ENCODE measurements at regions not wholly inside any gene's neighbourhood (a gene's known extent, or its start where the extent isn't known, plus 50 kb on each side); places are given as distances from the start of the nearest gene placed in this dataset.
"Not testable (repeated sequence)": the region's sequence is repeated elsewhere in the genome, so short reads cannot be mapped to it uniquely, and the experiment has no call there.

- Histone ChIP-seq H3K36me3 (ENCODE audit: control insufficient read depth, insufficient read depth, low read length) (no peaks in the 10 kb centered on the region), H3K27ac (ENCODE audit: low read depth, low read length) (no peak overlapping the region), H3K4me3 (ENCODE audit: low read depth, low read length) (no peak overlapping the region), H3K4me1 (ENCODE audit: control insufficient read depth, insufficient read depth, low read length) (no peaks in the 10 kb centered on the region), H3K27me3 (ENCODE audit: control insufficient read depth, insufficient read depth, low read length) (no peaks in the 10 kb centered on the region), H3K9me3 (ENCODE audit: control insufficient read depth, insufficient read depth, low read depth, low read length) (peaks cover 51% of the 10 kb centered on the region), H3K9ac (ENCODE audit: low read length) (no peak overlapping the region)
Observed at GRCh38 chr19:56894626-56895025, 54.1 kb upstream of the PEG3 start.

- H3K4me1 ChIP-seq (ENCODE audit: control insufficient read depth, insufficient read depth, low read length) = no peaks in the 10 kb centered on the region
- H3K27me3 ChIP-seq (ENCODE audit: control insufficient read depth, insufficient read depth, low read length) = no peaks in the 10 kb centered on the region
- no peak overlapping the region for H3K9ac ChIP-seq (ENCODE audit: low read length)
- no peak overlapping the region for H3K4me3 ChIP-seq (ENCODE audit: low read depth, low read length)
- no peaks in the 10 kb centered on the region for H3K36me3 ChIP-seq (ENCODE audit: control insufficient read depth, insufficient read depth, low read length)
- H3K27ac ChIP-seq (ENCODE audit: low read depth, low read length) = no peak overlapping the region
- peaks cover 59% of the 10 kb centered on the region for H3K9me3 ChIP-seq (ENCODE audit: control insufficient read depth, insufficient read depth, low read depth, low read length)
Observed at GRCh38 chr19:56896095-56896494, 55.6 kb upstream of the PEG3 start.

- H3K4me1 ChIP-seq (ENCODE audit: control insufficient read depth, insufficient read depth, low read length) = no peaks in the 10 kb centered on the region
- H3K9me3 ChIP-seq (ENCODE audit: control insufficient read depth, insufficient read depth, low read depth, low read length) = peaks cover 54% of the 10 kb centered on the region
Observed at GRCh38 chr19:56899943-56900342, 59.4 kb upstream of the PEG3 start.

GRCh38 chr19:56900573-56901097, 60.1 kb upstream of the PEG3 start:
- no peak overlapping the region for H3K27ac ChIP-seq (ENCODE audit: low read depth, low read length)

More at GRCh38 chr19:56899943-56900342, 59.4 kb upstream of the PEG3 start:
- Histone ChIP-seq H3K36me3 (ENCODE audit: control insufficient read depth, insufficient read depth, low read length) (no peaks in the 10 kb centered on the region), H3K9ac (ENCODE audit: low read length) (no peak overlapping the region), H3K27me3 (ENCODE audit: control insufficient read depth, insufficient read depth, low read length) (no peaks in the 10 kb centered on the region), H3K4me3 (ENCODE audit: low read depth, low read length) (no peak overlapping the region), H3K27ac (ENCODE audit: low read depth, low read length) (no peak overlapping the region)

GRCh38 chr19:56905631-56906150, 65.2 kb upstream of the PEG3 start:
- H3K9me3 ChIP-seq (ENCODE audit: control insufficient read depth, insufficient read depth, low read depth, low read length) = peaks cover 44% of the 10 kb centered on the region
- H3K4me1 ChIP-seq (ENCODE audit: control insufficient read depth, insufficient read depth, low read length) = no peaks in the 10 kb centered on the region
- no peak overlapping the region for H3K4me3 ChIP-seq (ENCODE audit: low read depth, low read length)
- no peaks in the 10 kb centered on the region for H3K27me3 ChIP-seq (ENCODE audit: control insufficient read depth, insufficient read depth, low read length)
- H3K9ac ChIP-seq (ENCODE audit: low read length) = no peak overlapping the region
- H3K36me3 ChIP-seq (ENCODE audit: control insufficient read depth, insufficient read depth, low read length) = no peaks in the 10 kb centered on the region
- no peak overlapping the region for H3K27ac ChIP-seq (ENCODE audit: low read depth, low read length)

More at GRCh38 chr19:56900573-56901097, 60.1 kb upstream of the PEG3 start:
- no peak overlapping the region for H3K4me3 ChIP-seq (ENCODE audit: low read depth, low read length)
- H3K27me3 ChIP-seq (ENCODE audit: control insufficient read depth, insufficient read depth, low read length) = no peaks in the 10 kb centered on the region
- no peaks in the 10 kb centered on the region for H3K36me3 ChIP-seq (ENCODE audit: control insufficient read depth, insufficient read depth, low read length)
- H3K9ac ChIP-seq (ENCODE audit: low read length) = no peak overlapping the region
- H3K4me1 ChIP-seq (ENCODE audit: control insufficient read depth, insufficient read depth, low read length) = no peaks in the 10 kb centered on the region
- H3K9me3 ChIP-seq (ENCODE audit: control insufficient read depth, insufficient read depth, low read depth, low read length) = peaks cover 54% of the 10 kb centered on the region

GRCh38 chr19:56912401-56913112, 72.0 kb upstream of the PEG3 start:
- Histone ChIP-seq H3K9ac (ENCODE audit: low read length) (no peak overlapping the region), H3K36me3 (ENCODE audit: control insufficient read depth, insufficient read depth, low read length) (no peaks in the 10 kb centered on the region), H3K4me3 (ENCODE audit: low read depth, low read length) (no peak overlapping the region), H3K27ac (ENCODE audit: low read depth, low read length) (no peak overlapping the region), H3K4me1 (ENCODE audit: control insufficient read depth, insufficient read depth, low read length) (no peaks in the 10 kb centered on the region), H3K27me3 (ENCODE audit: control insufficient read depth, insufficient read depth, low read length) (no peaks in the 10 kb centered on the region), H3K9me3 (ENCODE audit: control insufficient read depth, insufficient read depth, low read depth, low read length) (peaks cover 34% of the 10 kb centered on the region; the same call in 1 of the 2 replicates)

GRCh38 chr19:56913113-56913455, 72.6 kb upstream of the PEG3 start:
- H3K36me3 ChIP-seq (ENCODE audit: control insufficient read depth, insufficient read depth, low read length); H3K4me3 ChIP-seq (ENCODE audit: low read depth, low read length); H3K27ac ChIP-seq (ENCODE audit: low read depth, low read length); H3K9ac ChIP-seq (ENCODE audit: low read length); H3K27me3 ChIP-seq (ENCODE audit: control insufficient read depth, insufficient read depth, low read length); H3K4me1 ChIP-seq (ENCODE audit: control insufficient read depth, insufficient read depth, low read length): not testable (repeated sequence)
- H3K9me3 ChIP-seq (ENCODE audit: control insufficient read depth, insufficient read depth, low read depth, low read length) = peaks cover 34% of the 10 kb centered on the region; the same call in 1 of the 2 replicates

GRCh38 chr19:56916528-56916927, 76.0 kb upstream of the PEG3 start:
- H3K9ac ChIP-seq (ENCODE audit: low read length) = no peak overlapping the region
- no peaks in the 10 kb centered on the region for H3K36me3 ChIP-seq (ENCODE audit: control insufficient read depth, insufficient read depth, low read length)
- H3K9me3 ChIP-seq (ENCODE audit: control insufficient read depth, insufficient read depth, low read depth, low read length) = peaks cover 33% of the 10 kb centered on the region; the same call in 1 of the 2 replicates
- no peaks in the 10 kb centered on the region for H3K27me3 ChIP-seq (ENCODE audit: control insufficient read depth, insufficient read depth, low read length)
- no peak overlapping the region for H3K27ac ChIP-seq (ENCODE audit: low read depth, low read length)
- H3K4me3 ChIP-seq (ENCODE audit: low read depth, low read length) = no peak overlapping the region
- no peaks in the 10 kb centered on the region for H3K4me1 ChIP-seq (ENCODE audit: control insufficient read depth, insufficient read depth, low read length)

GRCh38 chr19:56917529-56917928, 77.0 kb upstream of the PEG3 start:
- H3K36me3 ChIP-seq (ENCODE audit: control insufficient read depth, insufficient read depth, low read length) = no peaks in the 10 kb centered on the region
- no peaks in the 10 kb centered on the region for H3K27me3 ChIP-seq (ENCODE audit: control insufficient read depth, insufficient read depth, low read length)
- H3K9ac ChIP-seq (ENCODE audit: low read length) = no peak overlapping the region
- peaks cover 32% of the 10 kb centered on the region; the same call in 1 of the 2 replicates for H3K9me3 ChIP-seq (ENCODE audit: control insufficient read depth, insufficient read depth, low read depth, low read length)
- H3K4me3 ChIP-seq (ENCODE audit: low read depth, low read length) = no peak overlapping the region
- H3K4me1 ChIP-seq (ENCODE audit: control insufficient read depth, insufficient read depth, low read length) = no peaks in the 10 kb centered on the region
- H3K27ac ChIP-seq (ENCODE audit: low read depth, low read length) = no peak overlapping the region

- H3K9ac ChIP-seq (ENCODE audit: low read length) = no peak overlapping the region
- H3K4me3 ChIP-seq (ENCODE audit: low read depth, low read length) = no peak overlapping the region
- no peaks in the 10 kb centered on the region for H3K27me3 ChIP-seq (ENCODE audit: control insufficient read depth, insufficient read depth, low read length)
- no peaks in the 10 kb centered on the region for H3K36me3 ChIP-seq (ENCODE audit: control insufficient read depth, insufficient read depth, low read length)
- peaks cover 30% of the 10 kb centered on the region; the same call in 1 of the 2 replicates for H3K9me3 ChIP-seq (ENCODE audit: control insufficient read depth, insufficient read depth, low read depth, low read length)
- H3K27ac ChIP-seq (ENCODE audit: low read depth, low read length) = no peak overlapping the region
- H3K4me1 ChIP-seq (ENCODE audit: control insufficient read depth, insufficient read depth, low read length) = no peaks in the 10 kb centered on the region
Observed at GRCh38 chr19:56917998-56918397, 77.5 kb upstream of the PEG3 start.

GRCh38 chr19:56918682-56919307, 78.3 kb upstream of the PEG3 start:
- Histone ChIP-seq H3K27ac (ENCODE audit: low read depth, low read length) (no peak overlapping the region), H3K9me3 (ENCODE audit: control insufficient read depth, insufficient read depth, low read depth, low read length) (peaks cover 33% of the 10 kb centered on the region; the same call in 1 of the 2 replicates), H3K9ac (ENCODE audit: low read length) (no peak overlapping the region), H3K36me3 (ENCODE audit: control insufficient read depth, insufficient read depth, low read length) (no peaks in the 10 kb centered on the region), H3K27me3 (ENCODE audit: control insufficient read depth, insufficient read depth, low read length) (no peaks in the 10 kb centered on the region), H3K4me1 (ENCODE audit: control insufficient read depth, insufficient read depth, low read length) (no peaks in the 10 kb centered on the region), H3K4me3 (ENCODE audit: low read depth, low read length) (no peak overlapping the region)

Data from HUES6 (cell line).